Posterior cingulate gyrus (tissue), 11 donors: ENCODE measurements at regions not wholly inside any gene's neighbourhood (a gene's known extent, or its start where the extent isn't known, plus 50 kb on each side); places are given as distances from the start of the nearest gene placed in this dataset.
"Not testable (repeated sequence)": the region's sequence is repeated elsewhere in the genome, so short reads cannot be mapped to it uniquely, and the experiment has no call there.

Experiments
- DNase-seq, 10 donors: peaks; one replicate each; pipeline versions ENCODE4 v3.0.0 to v3.0.0-alpha.2; 2020 to 2021; ENCODE audit warnings: mixed read lengths in 3 of 10
- intact Hi-C: fragments of 100-400 bp; cut with DNase I; formaldehyde crosslinking; loops from one replicate; pipeline ENCODE4 v1.15.1; 2023

- intact Hi-C loops = no loop called here
- DNase-seq = peak in 1 of 10 donors; percentile 77
Observed at GRCh38 chrX:966396-967070, 245.9 kb downstream of the CRLF2 start.

- intact Hi-C loops = no loop called here
- DNase-seq = no peak
Observed at GRCh38 chrX:964831-965416, 247.5 kb downstream of the CRLF2 start.

GRCh38 chrX:960821-961220 is 251.6 kb downstream of the CRLF2 start:
- intact Hi-C loops = no loop called here
- no peak for DNase-seq

- intact Hi-C loops = no loop called here
- no peak for DNase-seq
Observed at GRCh38 chrX:959595-959994, 252.9 kb downstream of the CRLF2 start.

GRCh38 chrX:955168-955781 is 257.2 kb downstream of the CRLF2 start:
- intact Hi-C loops, DNase-seq: not testable (repeated sequence)

- intact Hi-C loops = no loop called here
- DNase-seq = no peak
Observed at GRCh38 chrX:953879-954482, 258.5 kb downstream of the CRLF2 start.

GRCh38 chrX:952816-953215 is 259.6 kb downstream of the CRLF2 start:
- DNase-seq = no peak
- intact Hi-C loops = no loop called here

- DNase-seq, intact Hi-C loops: not testable (repeated sequence)
Observed at GRCh38 chrX:947262-947661, 265.2 kb downstream of the CRLF2 start.

GRCh38 chrX:943035-943434 is 269.4 kb downstream of the CRLF2 start:
- DNase-seq = no peak
- intact Hi-C loops = no loop called here

- intact Hi-C loops = no loop called here
- DNase-seq = no peak
Observed at GRCh38 chrX:940691-941090, 271.8 kb downstream of the CRLF2 start.

GRCh38 chrX:936979-937769 is 275.3 kb downstream of the CRLF2 start:
- intact Hi-C loops = no loop called here
- no peak for DNase-seq

GRCh38 chrX:933611-934010 is 278.8 kb downstream of the CRLF2 start:
- intact Hi-C loops = no loop called here

GRCh38 chrX:928606-929005 is 283.8 kb downstream of the CRLF2 start:
- DNase-seq = no peak
- intact Hi-C loops = no loop called here

More at GRCh38 chrX:933611-934010, 278.8 kb downstream of the CRLF2 start:
- no peak for DNase-seq

- DNase-seq = no peak
- intact Hi-C loops = no loop called here
Observed at GRCh38 chrX:926991-927390, 285.5 kb downstream of the CRLF2 start.

GRCh38 chrX:926070-926469 is 286.4 kb downstream of the CRLF2 start:
- intact Hi-C loops = no loop called here
- DNase-seq = peak in 1 of 10 donors; percentile 16

GRCh38 chrX:925652-926061 is 286.8 kb downstream of the CRLF2 start:
- intact Hi-C loops = no loop called here
- DNase-seq = peak in 1 of 10 donors; percentile 18

GRCh38 chrX:925094-925493 is 287.4 kb downstream of the CRLF2 start:
- no peak for DNase-seq
- intact Hi-C loops = no loop called here

- DNase-seq = no peak
- intact Hi-C loops = no loop called here
Observed at GRCh38 chrX:924017-924416, 288.4 kb downstream of the CRLF2 start.

GRCh38 chrX:920234-920799 is 289.7 kb downstream of the SHOX start:
- peak in 1 of 10 donors; percentile 52 for DNase-seq
- intact Hi-C loops = no loop called here

- DNase-seq = no peak
- intact Hi-C loops = no loop called here
Observed at GRCh38 chrX:916230-916599, 285.6 kb downstream of the SHOX start.
